Smooth muscle cell (in vitro differentiated cells): ENCODE measurements at regions not wholly inside any gene's neighbourhood (a gene's known extent, or its start where the extent isn't known, plus 50 kb on each side); places are given as distances from the start of the nearest gene placed in this dataset.

Source experiments
- DNase-seq: peaks from one replicate; lab custom pipeline; 2025; ENCODE audit not compliant: unreplicated experiment; lab: John Stamatoyannopoulos, UW
- H2AFZ ChIP-seq: fragments of 200-600 bp; sonication (generic); 2 replicates; pipeline ENCODE4 v1.6.0; 2016; ENCODE audit warnings: antibody characterized with exemption, low read depth, mild to moderate bottlenecking
- H3F3A ChIP-seq: fragments of 200-600 bp; sonication (generic); 2 replicates; pipeline ENCODE4 v1.6.0; 2017; ENCODE audit warnings: antibody characterized with exemption, low read depth
- H3K27ac ChIP-seq: fragments of 200-600 bp; sonication (generic); 2 replicates; pipeline ENCODE4 v1.5.1; 2016; ENCODE audit warnings: low read depth, mild to moderate bottlenecking
- H3K27me3 ChIP-seq: fragments of 200-600 bp; sonication (generic); 2 replicates; pipeline ENCODE4 v1.6.1; 2016; ENCODE audit warnings: low read depth, mild to moderate bottlenecking
- H3K36me3 ChIP-seq: fragments of 200-600 bp; sonication (generic); 2 replicates; pipeline ENCODE4 v1.5.1; 2016; ENCODE audit warnings: low read depth
- H3K4me1 ChIP-seq: fragments of 200-600 bp; sonication (generic); 2 replicates; pipeline ENCODE4 v1.5.1; 2016; ENCODE audit warnings: low read depth
- H3K4me2 ChIP-seq: fragments of 200-600 bp; sonication (generic); 2 replicates; pipeline ENCODE4 v1.6.0; 2016; ENCODE audit warnings: mild to moderate bottlenecking
- H3K4me3 ChIP-seq: fragments of 200-600 bp; sonication (generic); 2 replicates; pipeline ENCODE4 v1.5.1; 2016; ENCODE audit warnings: mild to moderate bottlenecking
- H3K79me2 ChIP-seq: fragments of 200-600 bp; sonication (generic); 2 replicates; pipeline ENCODE4 v1.6.0; 2016; ENCODE audit warnings: low read depth, mild to moderate bottlenecking
- H3K9ac ChIP-seq: fragments of 200-600 bp; sonication (generic); 2 replicates; pipeline ENCODE4 v1.6.0; 2016; ENCODE audit warnings: low read depth
- H3K9me3 ChIP-seq: fragments of 200-600 bp; sonication (generic); replicated peaks from 2 replicates; pipeline ENCODE4 v1.5.1; 2016; ENCODE audit warnings: low read depth
- H4K20me1 ChIP-seq: fragments of 200-600 bp; sonication (generic); 2 replicates; pipeline ENCODE4 v1.6.0; 2016; ENCODE audit warnings: low read depth
- CTCF ChIP-seq: fragments of 200-600 bp; sonication (generic); IDR thresholded peaks from 2 replicates; pipeline ENCODE4 v1.5.1; 2017; ENCODE audit warnings: borderline replicate concordance, mild to moderate bottlenecking, antibody characterized with exemption; ENCODE audit not compliant: insufficient read depth, poor library complexity, severe bottlenecking
- WGBS: methylation state at CpG from one replicate; pipeline ENCODE4 v1.1.7; 2016; ENCODE audit warnings: low lambda C conversion rate; 5-methylcytosine and 5-hydroxymethylcytosine counted together

GRCh38 chr4:119823891-119824290 lies 195.3 kb upstream of the PDE5A start:
- Histone ChIP-seq H3K36me3 (no peaks in the 10 kb centered on the region), H3F3A (no peaks in the 10 kb centered on the region), H3K4me2 (no peak overlapping the region), H3K27me3 (peaks cover 7% of the 10 kb centered on the region), H3K27ac (no peak overlapping the region), H2AFZ (no peak overlapping the region), H4K20me1 (no peaks in the 10 kb centered on the region), H3K4me1 (no peaks in the 10 kb centered on the region), H3K9ac (no peak overlapping the region), H3K4me3 (no peak overlapping the region), H3K79me2 (no peaks in the 10 kb centered on the region), H3K9me3 (no peaks in the 10 kb centered on the region)
- no peak for DNase-seq
- no peak for TF ChIP-seq CTCF

DNA sequence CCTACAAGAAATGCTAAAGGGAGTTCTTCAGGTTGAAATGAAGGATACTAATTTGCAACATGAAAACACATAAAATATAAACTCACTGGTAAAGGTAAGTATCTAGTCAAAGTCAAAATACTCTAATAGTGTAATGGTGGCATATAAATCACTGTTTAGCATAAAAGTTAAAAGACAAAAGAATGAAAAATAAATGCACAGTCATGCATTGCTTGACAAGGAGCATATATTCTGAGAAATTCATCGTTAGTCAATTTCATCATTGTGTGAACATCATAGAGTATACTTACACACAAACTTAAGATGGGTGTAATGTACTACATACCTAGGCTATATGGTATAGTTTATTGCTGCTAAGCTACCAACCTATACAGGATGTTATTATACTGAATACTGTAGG lies 194.4 kb upstream of the PDE5A start:
- no peak for DNase-seq
- Histone ChIP-seq H3K79me2 (no peaks in the 10 kb centered on the region), H3K27ac (no peak overlapping the region)

DNA sequence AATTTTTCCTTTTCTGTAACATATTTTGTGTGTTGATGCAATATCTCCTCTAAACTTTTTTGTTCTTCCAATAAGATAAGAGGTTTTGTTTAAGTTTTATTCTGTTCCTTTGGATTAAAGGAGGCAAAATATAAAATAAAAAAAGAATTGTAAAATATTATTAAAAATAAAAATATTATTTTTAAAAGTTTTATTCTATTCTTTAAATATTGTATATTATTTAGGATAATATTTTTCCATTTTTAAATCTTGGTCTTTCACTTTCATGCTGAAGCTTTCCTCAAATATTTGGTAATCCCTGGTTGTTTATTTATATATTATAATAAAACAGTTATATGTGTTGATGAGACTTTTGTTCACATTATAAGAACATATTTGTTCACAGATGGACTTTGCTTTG lies 187.9 kb upstream of the PDE5A start:
- Histone ChIP-seq H3K79me2 (no peaks in the 10 kb centered on the region), H3K4me1 (no peaks in the 10 kb centered on the region), H3K36me3 (no peaks in the 10 kb centered on the region), H3F3A (no peaks in the 10 kb centered on the region), H2AFZ (no peak overlapping the region), H3K27ac (no peak overlapping the region), H3K4me3 (no peak overlapping the region), H3K4me2 (no peak overlapping the region), H3K27me3 (peaks cover 3% of the 10 kb centered on the region), H4K20me1 (no peaks in the 10 kb centered on the region), H3K9me3 (no peaks in the 10 kb centered on the region), H3K9ac (no peak overlapping the region)
- TF ChIP-seq CTCF: no peak
- DNase-seq: no peak

More for the DNA sequence above, 194.4 kb upstream of the PDE5A start:
- Histone ChIP-seq H3K36me3 (no peaks in the 10 kb centered on the region), H3K4me1 (no peaks in the 10 kb centered on the region), H3K4me3 (no peak overlapping the region), H2AFZ (no peak overlapping the region), H4K20me1 (no peaks in the 10 kb centered on the region), H3K9me3 (no peaks in the 10 kb centered on the region), H3K4me2 (no peak overlapping the region), H3K9ac (no peak overlapping the region), H3K27me3 (peaks cover 3% of the 10 kb centered on the region), H3F3A (no peaks in the 10 kb centered on the region)
- TF ChIP-seq CTCF: no peak
- WGBS: 93% methylated on average over 1 of the region's 1 CpG

DNA sequence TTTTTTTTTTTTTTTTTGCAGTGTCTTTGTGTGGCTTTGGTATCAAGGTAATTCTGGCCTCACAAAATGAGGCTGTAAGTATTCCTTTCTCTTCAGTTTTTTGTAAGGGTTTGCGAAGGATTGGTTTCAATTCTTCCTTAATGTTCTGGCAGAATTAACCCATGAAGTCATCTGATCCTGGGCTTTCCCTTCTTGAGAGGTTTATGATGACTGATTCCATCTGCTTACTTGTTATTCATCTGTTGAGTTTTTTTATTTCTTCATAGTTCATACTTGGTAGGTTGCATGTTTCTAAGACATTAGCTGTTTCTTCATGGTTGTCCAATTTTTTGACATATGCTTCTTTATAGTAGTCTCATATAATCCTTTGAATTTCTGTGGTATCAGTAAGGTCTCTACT lies 181.4 kb upstream of the PDE5A start:
- no peak for TF ChIP-seq CTCF
- Histone ChIP-seq H3K36me3 (no peaks in the 10 kb centered on the region), H3F3A (no peaks in the 10 kb centered on the region), H3K9ac (no peak overlapping the region), H3K4me2 (no peak overlapping the region), H3K27ac (no peak overlapping the region), H2AFZ (no peak overlapping the region), H4K20me1 (no peaks in the 10 kb centered on the region), H3K4me1 (no peaks in the 10 kb centered on the region), H3K79me2 (no peaks in the 10 kb centered on the region), H3K27me3 (no peaks in the 10 kb centered on the region), H3K4me3 (no peak overlapping the region), H3K9me3 (no peaks in the 10 kb centered on the region)
- 96% methylated on average over 1 of the region's 1 CpG for WGBS
- no peak for DNase-seq
